HG02588 (cell line): ENCODE measurements at regions not wholly inside any gene's neighbourhood (a gene's known extent, or its start where the extent isn't known, plus 50 kb on each side); places are given as distances from the start of the nearest gene placed in this dataset.

Experiments
- ATAC-seq: cut with Tn5 transposase; IDR thresholded peaks from one replicate; pipeline ENCODE4 v1.9.1; 2021; ENCODE audit warnings: mild to moderate bottlenecking, moderate library complexity; ENCODE audit not compliant: unreplicated experiment

GRCh38 chr2:36060133-36060532 lies 295.4 kb upstream of the CRIM1 start:
- ATAC-seq = no peak

GRCh38 chr2:36059691-36060090 lies 295.9 kb upstream of the CRIM1 start:
- ATAC-seq = peak; percentile 100

- ATAC-seq = peak; percentile 36
These were observed 296.6 kb upstream of the CRIM1 start for GRCh38 chr2:36058953-36059352.

GRCh38 chr2:36058076-36058475 lies 297.5 kb upstream of the CRIM1 start:
- no peak for ATAC-seq

- ATAC-seq = no peak
These were observed 302.8 kb upstream of the CRIM1 start for GRCh38 chr2:36052819-36053218.

- peak; percentile 59 for ATAC-seq
These were observed 311.2 kb upstream of the CRIM1 start for GRCh38 chr2:36044411-36044810.

GRCh38 chr2:36035137-36035536 lies 320.4 kb upstream of the CRIM1 start:
- no peak for ATAC-seq

GRCh38 chr2:36032046-36032445 lies 323.5 kb upstream of the CRIM1 start:
- ATAC-seq = no peak

- no peak for ATAC-seq
These were observed 324.1 kb upstream of the CRIM1 start for GRCh38 chr2:36031471-36031870.

GRCh38 chr2:36027616-36028015 lies 328.0 kb upstream of the CRIM1 start:
- no peak for ATAC-seq

GRCh38 chr2:36013064-36013463 lies 342.5 kb upstream of the CRIM1 start:
- ATAC-seq = no peak

GRCh38 chr2:36006444-36006843 lies 349.1 kb upstream of the CRIM1 start:
- ATAC-seq = no peak

GRCh38 chr2:36002941-36003340 lies 352.6 kb upstream of the CRIM1 start:
- ATAC-seq = no peak

- no peak for ATAC-seq
These were observed 358.1 kb upstream of the CRIM1 start for GRCh38 chr2:35997488-35997887.

- no peak for ATAC-seq
These were observed 366.1 kb upstream of the CRIM1 start for GRCh38 chr2:35989503-35989902.

GRCh38 chr2:35989040-35989439 lies 366.5 kb upstream of the CRIM1 start:
- ATAC-seq = no peak

GRCh38 chr2:35986871-35987270 lies 368.7 kb upstream of the CRIM1 start:
- no peak for ATAC-seq

- peak; percentile 91 for ATAC-seq
These were observed 377.4 kb upstream of the CRIM1 start for GRCh38 chr2:35978218-35978617.

- ATAC-seq = no peak
These were observed 379.0 kb upstream of the CRIM1 start for GRCh38 chr2:35976611-35977010.

GRCh38 chr2:35973737-35974132 lies 381.8 kb upstream of the CRIM1 start:
- ATAC-seq = no peak

GRCh38 chr2:35973132-35973736 lies 382.3 kb upstream of the CRIM1 start:
- ATAC-seq = peak; percentile 85

- no peak for ATAC-seq
These were observed 391.8 kb upstream of the CRIM1 start for GRCh38 chr2:35963824-35964223.

GRCh38 chr2:35963357-35963756 lies 392.2 kb upstream of the CRIM1 start:
- no peak for ATAC-seq
